Endothelial cell of umbilical vein (primary cell): ENCODE measurements at regions not wholly inside any gene's neighbourhood (a gene's known extent, or its start where the extent isn't known, plus 50 kb on each side); places are given as distances from the start of the nearest gene placed in this dataset.

ENCODE experiments used
- BruUV-seq: library from RNA; stranded (reverse); fragments of 400-500 nt; replicated peaks from 2 replicates; lab custom pipeline; 2021; lab: Mats Ljungman, UMichigan
- CTCF ChIA-PET: fragments of 300-600, 350-600 bp; sonication (Branson Sonifier 250); formaldehyde crosslinking; loops from one replicate; lab custom pipeline; 2021; ENCODE audit warnings: antibody characterized with exemption, inconsistent platforms; lab: Charles Lee
- POLR2A ChIA-PET: fragments of 300-600, 350-600 bp; sonication (Branson Sonifier 250); formaldehyde crosslinking; loops from one replicate; lab custom pipeline; 2021; ENCODE audit warnings: antibody characterized with exemption, inconsistent platforms; lab: Charles Lee
- DNase-seq: peaks from one replicate; pipeline ENCODE4 v3.0.0-alpha.2; 2011; ENCODE audit warnings: low read depth, low spot score
- FAIRE-seq: peaks from 2 replicates; lab custom pipeline; 2011; peaks lifted over from hg19 to GRCh38; lab: Jason Lieb, UNC
- H2AFZ ChIP-seq: 2 replicates; pipeline ENCODE4 v1.6.0; 2012; ENCODE audit warnings: low read depth, low read length, control low read depth, inconsistent platforms
- H3K27ac ChIP-seq: 2 replicates; pipeline ENCODE4 v1.5.1; 2011; ENCODE audit warnings: low read depth, mild to moderate bottlenecking, control low read depth, low read length, moderate library complexity; ENCODE audit not compliant: insufficient read depth
- H3K27me3 ChIP-seq, 2 experiments: 2 replicates each; pipeline versions ENCODE4 v1.6.0 to v1.6.1; 2011; ENCODE audit warnings: low read length in 2 of 2, mixed read lengths in 1 of 2; ENCODE audit not compliant: control insufficient read depth in 2 of 2, insufficient read depth in 2 of 2
- H3K36me3 ChIP-seq, 2 experiments: 2 replicates in 1 of 2; 3 replicates in 1 of 2; pipeline ENCODE4 v1.5.1; 2011; ENCODE audit warnings: low read length in 2 of 2, mild to moderate bottlenecking in 1 of 2, moderate library complexity in 1 of 2; ENCODE audit not compliant: control insufficient read depth in 2 of 2, insufficient read depth in 2 of 2; ENCODE audit errors: extremely low read depth in 1 of 2
- H3K4me1 ChIP-seq: 3 replicates; pipeline ENCODE4 v1.5.1; 2011; ENCODE audit warnings: mild to moderate bottlenecking, low read length; ENCODE audit not compliant: control insufficient read depth, insufficient read depth; ENCODE audit errors: extremely low read depth
- H3K4me2 ChIP-seq: 2 replicates; pipeline ENCODE4 v1.6.1; 2011; ENCODE audit warnings: low read length, control low read depth, mixed read lengths; ENCODE audit not compliant: insufficient read depth
- H3K4me3 ChIP-seq, 3 experiments: fragments of 200-600 bp in 1 of 3; sonication (generic), shearing (Covaris generic) in 1 of 3; replicated peaks in 1 of 3; 2 replicates each; pipeline ENCODE4 v1.5.1; 2011 to 2016; ENCODE audit warnings: control low read depth in 3 of 3, low read length in 3 of 3, mild to moderate bottlenecking in 2 of 3, inconsistent platforms in 1 of 3, low read depth in 1 of 3, moderate library complexity in 1 of 3; ENCODE audit not compliant: insufficient read depth in 1 of 3
- H3K79me2 ChIP-seq: 2 replicates; pipeline ENCODE4 v1.6.0; 2012; ENCODE audit warnings: low read length, inconsistent platforms; ENCODE audit not compliant: control insufficient read depth, insufficient read depth
- H3K9ac ChIP-seq: replicated peaks from 2 replicates; pipeline ENCODE3; 2011; ENCODE audit warnings: low read length, control low read depth; ENCODE audit not compliant: insufficient read depth; ENCODE audit errors: extremely low read depth
- H3K9me1 ChIP-seq: replicated peaks from 3 replicates; pipeline ENCODE4 v1.6.0; 2011; ENCODE audit warnings: mild to moderate bottlenecking, low read length; ENCODE audit not compliant: control insufficient read depth, insufficient read depth; ENCODE audit errors: extremely low read depth
- H3K9me3 ChIP-seq: replicated peaks from 2 replicates; pipeline ENCODE4 v1.5.1; 2012; ENCODE audit warnings: low read length, inconsistent platforms; ENCODE audit not compliant: control insufficient read depth, insufficient read depth
- H4K20me1 ChIP-seq: replicated peaks from 2 replicates; pipeline ENCODE3; 2011; ENCODE audit warnings: mild to moderate bottlenecking, low read length; ENCODE audit not compliant: control insufficient read depth, insufficient read depth; ENCODE audit errors: extremely low read depth
- EZH2 ChIP-seq: IDR thresholded peaks from 2 replicates; pipeline ENCODE4 v1.6.1; 2012; ENCODE audit warnings: borderline replicate concordance, low read depth, mild to moderate bottlenecking, moderate library complexity, low read length, inconsistent platforms; ENCODE audit not compliant: severe bottlenecking
- FOS ChIP-seq: IDR thresholded peaks from 2 replicates; pipeline ENCODE4 v1.6.1; 2011; ENCODE audit warnings: mild to moderate bottlenecking, low read length, moderate library complexity, borderline replicate concordance; ENCODE audit not compliant: insufficient read depth
- JUN ChIP-seq: IDR thresholded peaks from 2 replicates; pipeline ENCODE4 v1.6.1; 2011; ENCODE audit warnings: borderline replicate concordance, low read depth; ENCODE audit not compliant: insufficient read length, insufficient read depth
- MYC ChIP-seq: IDR thresholded peaks from one replicate; pipeline ENCODE4 v1.6.1; 2011; ENCODE audit warnings: mild to moderate bottlenecking, low read depth, low read length
- POLR2A ChIP-seq: IDR thresholded peaks from 2 replicates; pipeline ENCODE4 v1.6.1; 2012; ENCODE audit warnings: low read depth, mild to moderate bottlenecking, control low read depth, low read length
- POLR2AphosphoS5 ChIP-seq: IDR thresholded peaks from 2 replicates; pipeline ENCODE4 v1.6.1; 2012; ENCODE audit warnings: low read depth, mild to moderate bottlenecking, control low read depth, low read length, moderate library complexity; ENCODE audit not compliant: insufficient read depth
- dilution Hi-C: fragments of 300-500 bp; cut with MboI; formaldehyde crosslinking; loops from one replicate; pipeline ENCODE4 v1.15.0; 2019; ENCODE audit warnings: low sequenced_read_pairs; ENCODE audit not compliant: extremely low pct_ligation_motif_present
- intact Hi-C: fragments of 100-400 bp; cut with micrococcal nuclease; formaldehyde crosslinking; loops from one replicate; pipeline ENCODE4 v1.10.0; 2022
- TF ChIP-seq, protein P1 (sequence below): IDR thresholded peaks from 2 replicates; pipeline ENCODE4 v1.6.1; 2011; ENCODE audit not compliant: insufficient read depth, insufficient read length

DNA sequence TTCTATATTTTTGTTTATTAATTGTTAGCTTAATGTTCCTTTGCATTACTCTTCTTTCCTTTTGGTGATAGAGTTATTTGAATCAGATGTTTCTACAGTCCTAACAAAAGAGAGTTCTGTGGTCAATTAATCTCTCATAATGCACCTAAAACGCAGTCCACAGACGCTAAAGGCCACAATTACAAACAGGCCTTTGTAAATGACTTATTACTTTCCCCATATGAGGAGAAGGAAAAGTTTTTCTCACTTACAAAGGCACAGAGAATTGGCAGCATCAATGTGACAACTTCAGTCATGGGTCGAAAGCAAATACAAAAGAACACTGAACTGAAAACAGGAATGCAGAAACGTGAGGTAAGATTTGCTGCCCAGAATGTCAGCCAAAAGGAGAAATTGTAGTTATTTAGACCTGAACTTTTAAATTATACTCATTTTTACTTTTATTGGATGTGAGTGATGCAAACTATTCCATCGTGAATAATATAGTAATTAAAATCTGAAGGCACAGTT is 142.0 kb upstream of the SYT10 start:
- H3K9me1 ChIP-seq = no peaks in the 10 kb centered on the region
- H3K9ac ChIP-seq = no peak overlapping the region
- TF ChIP-seq POLR2AphosphoS5 = no peak
- no peak for TF ChIP-seq FOS
- no peak for TF ChIP-seq JUN
- TF ChIP-seq, protein P1, sequence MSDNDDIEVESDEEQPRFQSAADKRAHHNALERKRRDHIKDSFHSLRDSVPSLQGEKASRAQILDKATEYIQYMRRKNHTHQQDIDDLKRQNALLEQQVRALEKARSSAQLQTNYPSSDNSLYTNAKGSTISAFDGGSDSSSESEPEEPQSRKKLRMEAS = no peak
- TF ChIP-seq MYC = no peak
- TF ChIP-seq POLR2A = no peak
- no peaks in the 10 kb centered on the region for H3K36me3 ChIP-seq
- intact Hi-C loops = no loop called here
- H2AFZ ChIP-seq = no peak overlapping the region
- DNase-seq (no peak), FAIRE-seq (no peak)
- no peak overlapping the region for H3K4me2 ChIP-seq
- peaks cover 3% of the 10 kb centered on the region for H3K9me3 ChIP-seq
- CTCF ChIA-PET = no interaction called here
- dilution Hi-C loops = no loop called here
- no peaks in the 10 kb centered on the region for H3K4me1 ChIP-seq
- H3K4me3 ChIP-seq = no peak overlapping the region
- POLR2A ChIA-PET = no interaction called here
- no TSS peak for BruUV-seq
- no peaks in the 10 kb centered on the region for H3K27me3 ChIP-seq
- no peaks in the 10 kb centered on the region for H3K79me2 ChIP-seq
- H4K20me1 ChIP-seq = no peaks in the 10 kb centered on the region
- no peak overlapping the region for H3K27ac ChIP-seq

DNA sequence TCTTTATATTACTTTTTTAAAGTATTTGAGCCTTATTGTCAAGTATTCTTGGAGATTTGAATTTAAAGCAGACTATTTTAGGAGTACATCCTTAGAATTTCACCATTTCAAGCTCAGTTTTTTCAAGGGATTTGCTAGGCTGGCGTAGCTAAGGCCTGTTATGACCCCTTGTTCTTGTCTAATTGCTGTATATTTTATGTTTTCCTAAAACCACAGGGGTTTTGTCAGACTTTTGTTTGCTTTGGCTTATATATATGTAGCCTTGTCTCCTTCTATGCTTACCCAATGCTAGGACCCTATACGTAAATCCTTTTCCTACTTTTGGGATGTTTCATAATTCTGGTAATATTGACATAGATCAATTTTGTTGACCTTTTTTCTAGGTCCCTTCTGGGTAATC is 147.0 kb upstream of the SYT10 start:
- Histone ChIP-seq H3K9me1 (no peaks in the 10 kb centered on the region), H3K27ac (no peak overlapping the region), H4K20me1 (no peaks in the 10 kb centered on the region), H3K9ac (no peak overlapping the region), H3K4me3 (no peak overlapping the region), H3K9me3 (peaks cover 3% of the 10 kb centered on the region), H2AFZ (no peak overlapping the region), H3K4me1 (no peaks in the 10 kb centered on the region), H3K4me2 (no peak overlapping the region), H3K27me3 (no peaks in the 10 kb centered on the region), H3K79me2 (no peaks in the 10 kb centered on the region), H3K36me3 (no peaks in the 10 kb centered on the region)
- DNase-seq (no peak), FAIRE-seq (no peak)
- intact Hi-C loops (no loop called here), dilution Hi-C loops (no loop called here)
- ChIA-PET CTCF (no interaction called here), POLR2A (no interaction called here)
- TF ChIP-seq EZH2 = no peak
- no TSS peak for BruUV-seq
